ENCODE measurements at regions not wholly inside any gene's neighbourhood (a gene's known extent, or its start where the extent isn't known, plus 50 kb on each side); places are given as distances from the start of the nearest gene placed in this dataset.

DNA sequence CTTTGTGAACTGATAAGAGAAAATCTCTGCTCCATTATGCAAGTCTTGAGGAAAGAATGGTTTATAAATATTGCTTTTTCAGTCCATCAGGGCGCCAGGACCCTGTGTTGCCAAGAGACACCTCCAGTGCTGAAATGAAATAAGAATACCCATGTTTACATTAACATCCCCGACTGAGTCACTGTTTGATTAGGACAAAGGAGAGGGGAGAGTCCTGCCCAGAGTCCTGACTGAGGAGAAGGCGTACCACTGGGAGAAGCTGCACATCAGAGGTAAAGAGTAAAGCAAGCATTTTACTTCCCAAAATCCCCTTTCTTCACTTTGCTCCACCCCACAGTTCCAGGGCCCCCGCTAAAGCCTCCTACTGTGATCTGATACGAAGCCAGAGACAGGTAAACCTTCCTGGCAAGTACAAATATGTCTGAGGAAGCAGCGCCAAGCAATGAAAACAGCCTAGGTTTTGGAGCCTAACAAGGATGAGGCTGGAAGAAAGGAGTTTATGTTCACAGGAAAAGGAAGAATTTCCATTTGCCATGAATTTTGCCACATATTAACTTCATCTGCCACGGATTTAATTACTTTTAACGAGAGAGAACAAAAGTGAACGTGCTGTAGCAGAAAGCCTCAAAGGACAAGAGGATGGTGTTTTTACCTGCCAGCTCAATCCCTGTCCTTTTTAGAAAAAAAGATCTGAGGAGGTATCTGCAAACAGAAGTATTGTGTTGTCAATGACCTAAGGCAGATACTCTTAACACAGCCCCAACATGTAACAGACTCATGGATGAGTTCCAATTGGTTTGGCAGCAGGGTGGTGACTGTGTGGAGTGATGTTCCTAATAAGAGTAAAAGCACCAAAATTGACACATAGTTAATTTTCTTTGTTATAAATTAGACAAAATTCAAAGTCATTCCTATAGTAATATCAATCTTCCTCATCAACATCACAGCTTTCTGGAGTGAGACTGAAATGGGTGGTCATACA is 209.4 kb upstream of the TLE4 start:
- H3K27me3 ChIP-seq (ENCODE audit: control insufficient read depth, insufficient read depth, low read length), result no peaks in the 10 kb centered on the region
- CTCF ChIA-PET, result no interaction called here
- TF ChIP-seq, protein P1, sequence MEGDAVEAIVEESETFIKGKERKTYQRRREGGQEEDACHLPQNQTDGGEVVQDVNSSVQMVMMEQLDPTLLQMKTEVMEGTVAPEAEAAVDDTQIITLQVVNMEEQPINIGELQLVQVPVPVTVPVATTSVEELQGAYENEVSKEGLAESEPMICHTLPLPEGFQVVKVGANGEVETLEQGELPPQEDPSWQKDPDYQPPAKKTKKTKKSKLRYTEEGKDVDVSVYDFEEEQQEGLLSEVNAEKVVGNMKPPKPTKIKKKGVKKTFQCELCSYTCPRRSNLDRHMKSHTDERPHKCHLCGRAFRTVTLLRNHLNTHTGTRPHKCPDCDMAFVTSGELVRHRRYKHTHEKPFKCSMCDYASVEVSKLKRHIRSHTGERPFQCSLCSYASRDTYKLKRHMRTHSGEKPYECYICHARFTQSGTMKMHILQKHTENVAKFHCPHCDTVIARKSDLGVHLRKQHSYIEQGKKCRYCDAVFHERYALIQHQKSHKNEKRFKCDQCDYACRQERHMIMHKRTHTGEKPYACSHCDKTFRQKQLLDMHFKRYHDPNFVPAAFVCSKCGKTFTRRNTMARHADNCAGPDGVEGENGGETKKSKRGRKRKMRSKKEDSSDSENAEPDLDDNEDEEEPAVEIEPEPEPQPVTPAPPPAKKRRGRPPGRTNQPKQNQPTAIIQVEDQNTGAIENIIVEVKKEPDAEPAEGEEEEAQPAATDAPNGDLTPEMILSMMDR (IDR thresholded peaks at IDR 0.05; ENCODE audit: low read depth, low read length), result no peak
- DNase-seq (ENCODE audit: low read depth, low spot score), result no peak
- no peak overlapping the region for H3K4me3 ChIP-seq (ENCODE audit: low read depth, low read length)
- no peak overlapping the region for H3K27ac ChIP-seq (ENCODE audit: low read depth, low read length)
- H3K9me3 ChIP-seq (ENCODE audit: control insufficient read depth, insufficient read depth, low read length), result no peaks in the 10 kb centered on the region
- POLR2A ChIA-PET, result no interaction called here

GRCh38 chr9:79369676-79370075 is 202.1 kb upstream of the TLE4 start:
- DNase-seq (ENCODE audit: low read depth, low spot score), result no peak
- Histone ChIP-seq H3K9me3 (ENCODE audit: control insufficient read depth, insufficient read depth, low read length) (no peaks in the 10 kb centered on the region), H3K27me3 (ENCODE audit: control insufficient read depth, insufficient read depth, low read length) (no peaks in the 10 kb centered on the region), H3K27ac (ENCODE audit: low read depth, low read length) (no peak overlapping the region), H3K4me3 (ENCODE audit: low read depth, low read length) (no peak overlapping the region)
- POLR2A ChIA-PET, result no interaction called here
- TF ChIP-seq, protein P1 (IDR thresholded peaks at IDR 0.05; ENCODE audit: low read depth, low read length), result no peak
- CTCF ChIA-PET, result no interaction called here

DNA sequence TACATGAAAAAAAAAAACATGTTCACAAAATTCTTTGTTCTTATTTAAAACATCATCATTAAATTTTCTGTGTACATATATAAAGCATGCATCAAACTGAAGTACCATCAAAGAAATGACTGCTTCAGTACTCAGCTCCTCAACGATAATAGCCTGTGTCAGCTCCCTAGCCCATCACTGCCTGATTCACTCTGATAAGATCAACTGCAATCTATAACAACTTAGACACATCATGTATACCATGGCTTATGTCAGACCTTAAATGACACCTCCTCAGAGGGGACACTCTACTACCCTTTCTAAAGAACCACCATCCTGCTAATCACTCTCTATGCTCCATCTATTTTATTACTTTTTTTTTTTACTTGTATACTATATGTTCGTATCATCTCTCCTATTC is 200.5 kb upstream of the TLE4 start:
- POLR2A ChIA-PET, result no interaction called here
- CTCF ChIA-PET, result no interaction called here
- TF ChIP-seq, protein P1 (IDR thresholded peaks at IDR 0.05; ENCODE audit: low read depth, low read length), result no peak

DNA sequence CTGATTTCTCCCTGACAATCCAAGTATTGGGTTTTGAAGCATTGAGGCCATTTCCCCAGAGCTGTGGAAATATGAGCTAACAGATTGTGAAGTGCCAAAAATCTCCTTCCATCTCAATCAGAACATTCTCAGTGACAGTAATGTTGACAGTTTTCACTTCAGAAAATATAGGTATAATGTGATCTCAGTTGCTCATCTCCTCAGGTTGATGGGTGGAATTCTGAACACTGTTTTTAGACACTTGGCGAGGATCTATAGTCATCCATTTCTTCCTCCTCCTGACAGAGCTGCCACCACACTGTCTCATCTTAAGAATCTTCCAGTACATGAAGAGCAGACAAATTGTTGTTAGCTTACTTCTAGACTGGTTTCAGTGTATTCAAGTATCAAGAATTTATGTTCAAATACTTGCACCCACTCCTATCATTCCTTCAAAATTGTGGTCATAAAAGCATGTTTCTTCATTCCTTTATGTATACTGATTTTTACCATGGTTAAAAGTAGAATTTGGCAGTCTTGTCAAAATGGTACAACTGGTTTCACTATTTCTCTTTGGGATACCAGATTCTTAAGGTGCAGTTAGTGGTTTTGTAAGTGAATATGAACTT is 199.7 kb upstream of the TLE4 start:
- H3K27me3 ChIP-seq (ENCODE audit: control insufficient read depth, insufficient read depth, low read length), result no peaks in the 10 kb centered on the region
- H3K9me3 ChIP-seq (ENCODE audit: control insufficient read depth, insufficient read depth, low read length), result no peaks in the 10 kb centered on the region
- no peak for DNase-seq (ENCODE audit: low read depth, low spot score)
- no peak overlapping the region for H3K27ac ChIP-seq (ENCODE audit: low read depth, low read length)
- ChIA-PET CTCF (no interaction called here), POLR2A (no interaction called here)
- TF ChIP-seq, protein P1 (IDR thresholded peaks at IDR 0.05; ENCODE audit: low read depth, low read length), result no peak
- no peak overlapping the region for H3K4me3 ChIP-seq (ENCODE audit: low read depth, low read length)

More for the DNA sequence above, 200.5 kb upstream of the TLE4 start:
- no peaks in the 10 kb centered on the region for H3K9me3 ChIP-seq (ENCODE audit: control insufficient read depth, insufficient read depth, low read length)
- no peak overlapping the region for H3K27ac ChIP-seq (ENCODE audit: low read depth, low read length)
- no peak overlapping the region for H3K4me3 ChIP-seq (ENCODE audit: low read depth, low read length)
- H3K27me3 ChIP-seq (ENCODE audit: control insufficient read depth, insufficient read depth, low read length), result no peaks in the 10 kb centered on the region
- DNase-seq (ENCODE audit: low read depth, low spot score), result no peak

- POLR2A ChIA-PET, result no interaction called here
- H3K27me3 ChIP-seq (ENCODE audit: control insufficient read depth, insufficient read depth, low read length), result no peaks in the 10 kb centered on the region
- H3K27ac ChIP-seq (ENCODE audit: low read depth, low read length), result no peak overlapping the region
- CTCF ChIA-PET, result no interaction called here
- TF ChIP-seq, protein P1 (IDR thresholded peaks at IDR 0.05; ENCODE audit: low read depth, low read length), result no peak
- no peaks in the 10 kb centered on the region; the same call in 1 of the 2 replicates for H3K9me3 ChIP-seq (ENCODE audit: control insufficient read depth, insufficient read depth, low read length)
- DNase-seq (ENCODE audit: low read depth, low spot score), result no peak
- no peak overlapping the region for H3K4me3 ChIP-seq (ENCODE audit: low read depth, low read length)
Measured at GRCh38 chr9:79377339-79377855, 194.4 kb upstream of the TLE4 start.
